ENCODE measurements at regions not wholly inside any gene's neighbourhood (a gene's known extent, or its start where the extent isn't known, plus 50 kb on each side); places are given as distances from the start of the nearest gene placed in this dataset.
"Not testable (repeated sequence)": the region's sequence is repeated elsewhere in the genome, so short reads cannot be mapped to it uniquely, and the experiment has no call there.

GRCh38 chr2:2464643-2465042, 133.6 kb upstream of the MYT1L start:
- DNase-seq (ENCODE audit: low read depth, low spot score) = no peak
- TF ChIP-seq CTCF (conservative IDR thresholded peaks at IDR 0.05) = no peak
- H3K4me1 Mint-ChIP-seq = no peaks in the 10 kb centered on the region
- H3K36me3 Mint-ChIP-seq (ENCODE audit: low read depth) = no peaks in the 10 kb centered on the region
- no peak overlapping the region for H3K4me3 Mint-ChIP-seq
- peaks cover 1% of the 10 kb centered on the region for H3K9me3 Mint-ChIP-seq
- H3K27me3 Mint-ChIP-seq (ENCODE audit: low read depth) = no peaks in the 10 kb centered on the region
- H3K27ac Mint-ChIP-seq (ENCODE audit: unreplicated experiment) = no peak overlapping the region

GRCh38 chr2:2464094-2464493, 133.0 kb upstream of the MYT1L start:
- no peaks in the 10 kb centered on the region for H3K4me1 Mint-ChIP-seq
- H3K9me3 Mint-ChIP-seq = peaks cover 3% of the 10 kb centered on the region

GRCh38 chr2:2456721-2457120, 125.6 kb upstream of the MYT1L start:
- Mint-ChIP-seq H3K36me3 (ENCODE audit: low read depth) (no peaks in the 10 kb centered on the region), H3K27me3 (ENCODE audit: low read depth) (no peaks in the 10 kb centered on the region), H3K4me1 (no peaks in the 10 kb centered on the region), H3K4me3 (no peak overlapping the region), H3K27ac (ENCODE audit: unreplicated experiment) (no peak overlapping the region), H3K9me3 (peaks cover 3% of the 10 kb centered on the region)
- no peak for TF ChIP-seq CTCF (conservative IDR thresholded peaks at IDR 0.05)
- no peak for DNase-seq (ENCODE audit: low read depth, low spot score)

More at GRCh38 chr2:2464094-2464493, 133.0 kb upstream of the MYT1L start:
- DNase-seq (ENCODE audit: low read depth, low spot score) = no peak
- TF ChIP-seq CTCF (conservative IDR thresholded peaks at IDR 0.05) = no peak
- H3K27me3 Mint-ChIP-seq (ENCODE audit: low read depth) = no peaks in the 10 kb centered on the region
- no peak overlapping the region for H3K4me3 Mint-ChIP-seq
- H3K36me3 Mint-ChIP-seq (ENCODE audit: low read depth) = no peaks in the 10 kb centered on the region
- no peak overlapping the region for H3K27ac Mint-ChIP-seq (ENCODE audit: unreplicated experiment)

GRCh38 chr2:2455151-2455550, 124.1 kb upstream of the MYT1L start:
- no peak for DNase-seq (ENCODE audit: low read depth, low spot score)
- Mint-ChIP-seq H3K27ac (ENCODE audit: unreplicated experiment) (no peak overlapping the region), H3K4me1 (no peaks in the 10 kb centered on the region), H3K9me3 (peaks cover 3% of the 10 kb centered on the region), H3K36me3 (ENCODE audit: low read depth) (no peaks in the 10 kb centered on the region), H3K4me3 (no peak overlapping the region), H3K27me3 (ENCODE audit: low read depth) (peaks cover 2% of the 10 kb centered on the region)
- TF ChIP-seq CTCF (conservative IDR thresholded peaks at IDR 0.05) = no peak

GRCh38 chr2:2452961-2453360, 121.9 kb upstream of the MYT1L start:
- H3K27me3 Mint-ChIP-seq (ENCODE audit: low read depth) = peaks cover 12% of the 10 kb centered on the region
- peaks cover 2% of the 10 kb centered on the region for H3K9me3 Mint-ChIP-seq
- no peak overlapping the region for H3K27ac Mint-ChIP-seq (ENCODE audit: unreplicated experiment)
- TF ChIP-seq CTCF (conservative IDR thresholded peaks at IDR 0.05) = no peak
- no peak for DNase-seq (ENCODE audit: low read depth, low spot score)
- no peaks in the 10 kb centered on the region for H3K4me1 Mint-ChIP-seq
- no peaks in the 10 kb centered on the region for H3K36me3 Mint-ChIP-seq (ENCODE audit: low read depth)
- H3K4me3 Mint-ChIP-seq = no peak overlapping the region

GRCh38 chr2:2451275-2451674, 120.2 kb upstream of the MYT1L start:
- not testable (repeated sequence) for H3K4me3 Mint-ChIP-seq; H3K9me3 Mint-ChIP-seq; H3K36me3 Mint-ChIP-seq (ENCODE audit: low read depth); H3K27ac Mint-ChIP-seq (ENCODE audit: unreplicated experiment); H3K4me1 Mint-ChIP-seq; DNase-seq (ENCODE audit: low read depth, low spot score)
- peaks cover 18% of the 10 kb centered on the region for H3K27me3 Mint-ChIP-seq (ENCODE audit: low read depth)
